GM18517 (cell line): ENCODE measurements at regions not wholly inside any gene's neighbourhood (a gene's known extent, or its start where the extent isn't known, plus 50 kb on each side); places are given as distances from the start of the nearest gene placed in this dataset.
"Not testable (repeated sequence)": the region's sequence is repeated elsewhere in the genome, so short reads cannot be mapped to it uniquely, and the experiment has no call there.

Experiments used
- ATAC-seq: cut with Tn5 transposase; IDR thresholded peaks from one replicate; pipeline ENCODE4 v1.9.1; 2021; ENCODE audit warnings: mild to moderate bottlenecking, moderate library complexity; ENCODE audit not compliant: unreplicated experiment

DNA sequence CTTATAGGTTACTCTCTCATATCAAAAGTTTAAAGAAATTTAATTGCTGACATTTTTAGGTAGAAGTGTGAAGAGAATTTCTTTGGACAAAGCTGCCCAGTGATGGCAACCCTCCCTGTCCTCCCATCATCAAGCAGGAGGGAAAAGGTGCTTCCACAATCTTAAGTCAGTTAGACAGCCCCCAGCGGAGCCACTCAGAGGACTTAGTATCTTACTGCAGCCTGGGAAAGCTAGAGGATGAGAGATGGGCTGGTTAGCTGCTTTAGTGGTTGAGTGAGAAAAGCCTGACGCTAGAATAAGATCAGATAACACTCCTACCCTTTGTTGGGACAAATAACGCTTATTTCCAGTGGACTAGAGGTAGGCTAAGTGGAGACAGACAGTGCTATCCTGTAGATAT is 227.1 kb downstream of the RFPL4B start:
- ATAC-seq: no peak

DNA sequence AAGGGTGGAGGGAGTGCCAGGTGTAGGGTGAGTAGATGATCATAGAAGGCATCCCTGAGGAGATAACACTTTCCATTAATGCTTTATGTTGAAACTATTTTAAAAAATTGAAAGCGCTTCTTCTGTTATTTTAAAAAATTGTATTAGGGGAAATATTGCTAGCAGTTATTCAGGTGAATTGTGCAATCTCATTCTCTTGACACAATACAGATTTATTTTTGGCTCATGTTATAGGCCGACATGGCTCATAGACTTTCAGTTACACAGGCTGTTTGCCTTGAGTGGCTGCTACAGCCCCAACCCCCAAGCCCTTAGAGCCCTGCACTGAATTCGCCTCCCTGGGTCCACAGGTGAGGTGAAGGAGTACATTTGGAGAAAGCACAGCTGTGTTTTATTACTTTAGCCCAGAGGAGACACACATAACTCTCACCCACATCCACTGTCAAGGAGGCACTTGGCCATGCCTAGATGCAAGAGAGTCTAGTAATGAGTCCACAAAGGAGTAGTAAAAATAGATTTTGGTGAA is 228.2 kb downstream of the RFPL4B start:
- ATAC-seq: no peak

DNA sequence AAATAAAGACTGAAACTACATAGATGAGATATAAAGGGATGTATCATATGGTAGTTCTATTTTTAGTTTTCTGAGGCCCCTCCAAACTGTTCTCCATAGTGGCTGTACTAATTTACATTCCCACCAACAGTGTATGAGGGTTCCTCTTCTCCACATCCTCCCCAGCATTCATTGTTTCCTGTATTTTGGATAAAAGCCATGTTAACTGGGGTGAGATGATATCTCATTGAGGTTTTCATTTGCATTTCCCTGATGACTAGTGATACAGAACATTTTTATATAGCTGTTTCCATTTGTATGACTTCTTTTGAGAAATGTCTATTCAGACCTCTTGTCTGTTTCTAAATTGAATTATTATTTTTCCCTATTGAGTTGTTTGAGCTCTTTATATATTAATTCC is 229.3 kb downstream of the RFPL4B start:
- no peak for ATAC-seq

DNA sequence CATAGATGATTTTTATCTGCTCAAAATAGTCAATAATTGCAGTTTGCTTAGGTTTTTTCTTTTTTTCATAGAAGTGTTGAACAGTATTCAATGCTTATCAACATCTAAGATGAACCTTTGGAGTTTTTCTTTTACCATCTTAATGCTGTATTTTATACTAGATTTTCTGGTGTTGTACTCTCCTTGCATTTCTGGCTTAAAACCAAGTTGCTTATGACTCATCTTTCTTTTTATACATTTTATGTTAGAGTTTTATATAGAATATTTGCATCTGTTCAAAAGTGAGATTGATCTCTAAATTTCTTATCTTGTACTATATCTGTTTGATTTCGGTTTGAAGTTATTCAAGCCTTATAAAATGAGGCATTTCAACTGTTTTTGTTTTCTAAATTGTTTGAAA is 232.5 kb downstream of the RFPL4B start:
- ATAC-seq: no peak

DNA sequence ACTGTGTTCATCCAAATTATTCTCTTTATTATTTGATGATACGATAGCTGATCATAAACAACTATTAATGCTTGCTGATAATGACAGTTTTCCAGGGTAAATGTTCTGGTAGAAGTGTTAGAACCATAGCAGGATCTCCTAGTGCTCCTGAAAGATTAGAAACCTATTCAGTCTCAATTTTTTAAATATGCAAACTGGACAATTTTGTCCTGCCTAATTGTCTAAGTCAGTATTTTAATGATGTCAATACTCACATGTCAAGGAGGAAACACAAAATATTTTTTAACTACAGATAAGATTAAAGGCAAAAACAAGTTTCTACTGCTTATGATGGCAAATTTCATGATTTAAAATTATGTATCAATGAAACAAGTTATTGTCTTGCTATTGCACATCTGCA is 233.9 kb downstream of the RFPL4B start:
- ATAC-seq: no peak

DNA sequence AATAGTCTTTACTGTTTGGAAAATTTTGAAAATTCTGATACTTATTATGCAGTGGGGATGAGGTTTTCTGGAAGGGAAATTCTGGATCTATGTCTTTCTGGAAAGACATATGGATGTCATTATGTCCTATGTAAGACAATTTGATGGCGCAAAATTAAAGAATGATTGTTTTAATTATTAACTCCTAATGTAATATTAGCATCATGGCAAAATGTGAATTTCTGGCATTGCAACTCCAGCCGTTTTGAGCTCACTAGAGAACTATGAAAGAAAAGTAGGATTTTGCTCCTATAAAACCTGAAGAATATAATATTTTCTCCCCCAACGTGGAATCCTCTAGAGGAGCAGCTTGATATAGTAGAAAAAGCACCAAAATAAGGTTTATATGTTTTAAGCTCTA is 243.2 kb downstream of the RFPL4B start:
- no peak for ATAC-seq

GRCh38 chr6:112591329-112591728 is 244.2 kb downstream of the RFPL4B start:
- no peak for ATAC-seq

GRCh38 chr6:112592159-112592558 is 245.0 kb downstream of the RFPL4B start:
- ATAC-seq: no peak

DNA sequence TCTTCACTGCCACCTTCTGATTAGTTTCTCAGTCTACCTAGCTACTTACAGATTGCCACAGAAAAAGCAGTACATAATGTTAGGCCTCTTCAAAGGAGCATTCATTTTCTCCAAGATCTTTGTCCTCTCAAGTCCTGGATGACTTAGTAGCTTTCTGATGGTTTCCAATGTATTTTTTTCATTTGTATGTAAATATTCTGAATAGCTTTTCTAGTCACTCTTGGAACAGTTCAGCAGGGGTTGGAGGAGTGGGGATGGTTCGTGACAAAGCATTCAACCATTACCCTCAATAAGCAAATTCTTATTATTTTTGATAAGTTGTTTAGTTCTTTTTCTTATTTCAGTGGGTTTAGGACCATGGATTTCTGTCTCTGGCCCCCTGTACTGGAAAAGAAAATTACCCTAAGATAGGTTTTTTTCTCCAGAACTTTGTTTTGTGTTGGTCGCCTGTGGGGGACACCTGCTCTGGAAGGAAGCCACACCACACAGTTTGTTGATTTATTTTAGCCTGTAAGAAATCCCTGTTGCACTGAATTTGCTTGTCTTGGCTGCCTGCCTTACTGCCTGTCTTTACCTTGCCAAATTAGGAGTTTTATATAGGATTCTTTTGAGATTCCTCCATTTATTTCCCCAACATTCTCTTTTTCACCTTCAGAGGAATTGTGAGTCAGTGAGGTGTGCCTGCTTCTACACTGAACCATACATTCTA is 247.9 kb downstream of the RFPL4B start:
- no peak for ATAC-seq

GRCh38 chr6:112595841-112596240 is 248.7 kb downstream of the RFPL4B start:
- ATAC-seq: no peak

- ATAC-seq: no peak
Measured at GRCh38 chr6:112597176-112597575, 250.0 kb downstream of the RFPL4B start.

DNA sequence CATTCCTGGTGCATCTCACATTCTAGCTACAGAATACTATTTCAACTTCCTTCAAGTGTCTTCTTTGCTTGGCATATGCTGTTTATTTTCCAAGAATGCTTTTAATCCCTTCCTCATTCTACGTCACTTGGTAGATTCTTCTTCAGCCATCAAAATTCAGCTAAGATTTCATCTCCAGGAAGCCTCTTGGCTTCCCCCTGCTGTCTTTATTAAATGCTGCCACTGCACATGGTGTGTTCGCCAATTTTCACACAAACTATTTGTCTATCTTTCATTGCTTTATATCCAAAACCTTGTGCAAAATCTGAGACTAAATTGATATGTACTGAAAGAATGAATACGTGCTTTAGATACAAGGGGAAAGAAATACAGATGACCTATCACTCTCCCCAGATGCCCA is 253.0 kb downstream of the RFPL4B start:
- ATAC-seq: no peak

GRCh38 chr6:112603726-112604125 is 256.6 kb downstream of the RFPL4B start:
- no peak for ATAC-seq

- no peak for ATAC-seq
Measured at GRCh38 chr6:112606656-112607435, 259.7 kb downstream of the RFPL4B start.

DNA sequence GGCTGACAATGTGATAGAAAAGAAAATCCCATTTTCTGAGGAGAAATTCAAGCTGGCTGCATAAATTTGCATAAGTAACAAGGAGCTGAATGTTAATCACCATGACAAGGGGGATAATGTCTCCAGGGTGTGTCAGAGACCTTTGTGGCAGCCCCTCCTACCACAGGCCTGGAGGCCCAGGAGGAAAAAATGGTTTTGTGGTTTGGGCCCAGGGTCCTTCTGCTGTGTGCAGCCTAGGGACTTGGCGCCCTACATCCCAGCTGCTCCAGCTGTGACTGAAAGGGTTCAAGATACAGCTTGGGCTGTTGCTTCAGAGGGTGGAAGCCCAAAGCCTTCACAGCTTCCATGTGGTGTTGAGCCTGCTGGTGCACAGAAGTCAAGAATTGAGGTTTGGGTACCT is 261.8 kb downstream of the RFPL4B start:
- not testable (repeated sequence) for ATAC-seq

GRCh38 chr6:112613410-112613809 is 266.3 kb downstream of the RFPL4B start:
- no peak for ATAC-seq

DNA sequence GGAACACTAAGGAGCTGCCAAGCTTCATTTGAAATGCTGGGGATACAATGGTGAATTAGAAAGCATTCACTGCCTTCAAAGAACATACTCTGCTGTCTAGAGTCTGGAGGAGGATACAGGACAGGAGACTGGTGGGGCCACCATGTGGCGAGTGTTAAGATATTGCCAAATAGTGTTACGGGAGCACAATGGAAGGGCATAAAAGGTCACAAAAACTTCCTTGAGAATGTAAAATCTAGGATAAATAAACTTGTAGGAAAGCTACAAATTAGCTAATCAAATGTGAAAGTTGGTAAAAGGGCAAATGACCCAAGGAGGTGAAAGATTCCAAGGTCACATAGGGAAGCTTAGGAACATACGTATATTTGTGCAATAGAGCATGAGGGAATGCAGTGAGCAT is 271.7 kb downstream of the RFPL4B start:
- ATAC-seq: no peak

DNA sequence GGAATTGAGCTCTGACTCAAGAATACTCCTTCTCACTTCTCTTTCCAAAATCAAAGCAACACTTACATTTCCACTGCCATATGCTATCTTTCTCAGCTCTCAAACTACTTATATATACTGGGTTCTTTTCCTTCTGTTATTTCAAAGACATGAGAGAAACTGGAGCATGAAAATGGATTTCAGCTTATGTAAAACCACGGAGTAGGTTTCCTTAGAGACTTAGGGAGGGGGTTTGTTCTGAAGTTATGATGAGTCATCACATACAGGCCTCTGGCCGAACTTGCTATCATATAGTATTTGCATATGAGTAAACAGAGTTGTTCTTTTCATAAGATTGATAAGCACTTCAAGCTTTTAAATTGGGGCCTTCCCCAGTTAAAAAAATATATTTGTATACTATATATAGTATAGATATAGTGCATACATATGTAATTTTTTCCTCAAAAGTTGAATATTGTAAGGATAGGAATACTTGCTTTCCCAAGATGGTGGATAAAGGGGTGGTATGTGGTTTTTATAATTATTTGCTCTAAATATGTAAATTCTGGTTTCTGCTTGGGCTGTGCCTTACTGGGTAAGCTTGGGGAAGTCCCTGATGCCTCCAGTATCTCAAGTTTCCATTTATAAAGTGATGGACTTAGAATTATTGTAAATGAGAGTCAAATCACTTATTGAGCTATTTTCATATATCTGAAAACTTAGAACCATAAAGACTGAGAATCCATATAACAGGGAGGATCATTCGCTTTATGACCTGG is 273.9 kb downstream of the RFPL4B start:
- ATAC-seq: peak; percentile 53

- no peak for ATAC-seq
Measured at GRCh38 chr6:112622036-112622435, 274.9 kb downstream of the RFPL4B start.

DNA sequence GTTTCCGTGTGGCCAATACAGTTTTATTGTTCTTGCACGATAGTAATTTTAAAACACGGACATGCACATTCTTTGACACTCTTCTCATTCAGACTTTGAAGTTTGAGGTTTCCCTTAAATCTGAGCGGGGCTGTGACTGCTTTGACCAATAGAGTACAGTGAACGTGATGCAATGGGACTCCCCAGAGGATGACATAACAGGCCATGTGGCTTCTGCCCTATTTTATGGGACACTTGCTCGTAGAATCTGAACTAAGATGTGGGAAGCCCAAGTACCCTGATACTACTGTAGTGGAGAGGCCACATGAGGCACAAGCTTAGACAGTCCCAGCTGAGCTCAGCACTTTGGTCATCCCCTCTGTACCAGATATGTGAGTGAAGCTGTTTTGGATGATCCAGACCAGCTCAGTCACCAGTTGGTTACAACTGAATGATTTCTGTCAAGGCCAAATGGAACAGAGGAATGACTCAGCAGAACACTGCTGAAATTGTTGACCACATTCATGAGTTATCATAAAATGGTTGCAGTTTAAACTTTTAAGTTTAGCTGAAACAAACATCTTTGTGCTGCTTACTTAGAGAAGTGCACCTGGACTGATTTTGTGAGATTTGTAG is 279.4 kb downstream of the RFPL4B start:
- peak; percentile 74 for ATAC-seq

- ATAC-seq: no peak
Measured at GRCh38 chr6:112634376-112634775, 287.2 kb downstream of the RFPL4B start.
